ENCODE measurements at regions not wholly inside any gene's neighbourhood (a gene's known extent, or its start where the extent isn't known, plus 50 kb on each side); places are given as distances from the start of the nearest gene placed in this dataset.

DNA sequence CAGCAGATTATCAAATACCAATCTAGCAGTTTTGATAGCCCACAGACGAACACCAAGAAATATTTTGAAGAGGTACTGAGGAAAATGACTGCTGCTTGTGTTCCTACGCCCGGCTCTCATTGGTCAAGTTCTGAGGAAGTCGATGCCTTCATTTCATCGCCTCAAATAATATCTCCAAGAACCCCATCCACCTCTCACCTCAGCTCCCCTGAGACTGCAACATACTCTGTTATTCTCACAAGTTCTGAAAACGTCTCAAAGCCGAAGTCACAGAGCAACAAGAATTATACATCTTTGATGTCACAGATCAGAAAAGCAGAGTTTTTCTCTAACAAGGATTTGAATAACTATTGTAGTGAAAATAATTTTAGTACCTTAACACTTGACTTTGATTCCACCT is 55.5 kb upstream of the BCAT1 start:
- TF ChIP-seq, protein P1, sequence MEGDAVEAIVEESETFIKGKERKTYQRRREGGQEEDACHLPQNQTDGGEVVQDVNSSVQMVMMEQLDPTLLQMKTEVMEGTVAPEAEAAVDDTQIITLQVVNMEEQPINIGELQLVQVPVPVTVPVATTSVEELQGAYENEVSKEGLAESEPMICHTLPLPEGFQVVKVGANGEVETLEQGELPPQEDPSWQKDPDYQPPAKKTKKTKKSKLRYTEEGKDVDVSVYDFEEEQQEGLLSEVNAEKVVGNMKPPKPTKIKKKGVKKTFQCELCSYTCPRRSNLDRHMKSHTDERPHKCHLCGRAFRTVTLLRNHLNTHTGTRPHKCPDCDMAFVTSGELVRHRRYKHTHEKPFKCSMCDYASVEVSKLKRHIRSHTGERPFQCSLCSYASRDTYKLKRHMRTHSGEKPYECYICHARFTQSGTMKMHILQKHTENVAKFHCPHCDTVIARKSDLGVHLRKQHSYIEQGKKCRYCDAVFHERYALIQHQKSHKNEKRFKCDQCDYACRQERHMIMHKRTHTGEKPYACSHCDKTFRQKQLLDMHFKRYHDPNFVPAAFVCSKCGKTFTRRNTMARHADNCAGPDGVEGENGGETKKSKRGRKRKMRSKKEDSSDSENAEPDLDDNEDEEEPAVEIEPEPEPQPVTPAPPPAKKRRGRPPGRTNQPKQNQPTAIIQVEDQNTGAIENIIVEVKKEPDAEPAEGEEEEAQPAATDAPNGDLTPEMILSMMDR (conservative IDR thresholded peaks at IDR 0.05; ENCODE audit: low read depth, low read length): no peak
- TF ChIP-seq EZH2 (IDR thresholded peaks at IDR 0.05; ENCODE audit: low read length, unreplicated experiment): no peak

Measured in PC-3 (cell line).